ENCODE measurements at regions not wholly inside any gene's neighbourhood (a gene's known extent, or its start where the extent isn't known, plus 50 kb on each side); places are given as distances from the start of the nearest gene placed in this dataset.

GRCh38 chr15:70280781-70281180, 183.1 kb upstream of the TLE3 start:
- Histone ChIP-seq H3K4me3 (no peak overlapping the region), H3K27ac (no peak overlapping the region)
- peak; percentile 63 for DNase-seq (ENCODE audit: low spot score)
- no peak for TF ChIP-seq CTCF (IDR thresholded peaks at IDR 0.05)

GRCh38 chr15:70279096-70279495, 181.4 kb upstream of the TLE3 start:
- H3K27ac ChIP-seq = no peak overlapping the region
- H3K4me3 ChIP-seq = no peak overlapping the region
- TF ChIP-seq CTCF (IDR thresholded peaks at IDR 0.05) = no peak
- DNase-seq (ENCODE audit: low spot score) = no peak

GRCh38 chr15:70278644-70279043, 180.9 kb upstream of the TLE3 start:
- Histone ChIP-seq H3K4me3 (no peak overlapping the region), H3K27ac (no peak overlapping the region)
- peak; percentile 49 for DNase-seq (ENCODE audit: low spot score)
- no peak for TF ChIP-seq CTCF (IDR thresholded peaks at IDR 0.05)

GRCh38 chr15:70277556-70277955, 179.8 kb upstream of the TLE3 start:
- no peak for TF ChIP-seq CTCF (IDR thresholded peaks at IDR 0.05)
- Histone ChIP-seq H3K4me3 (no peak overlapping the region), H3K27ac (no peak overlapping the region)
- no peak for DNase-seq (ENCODE audit: low spot score)

GRCh38 chr15:70276401-70276800, 178.7 kb upstream of the TLE3 start:
- H3K4me3 ChIP-seq = no peak overlapping the region
- no peak for TF ChIP-seq CTCF (IDR thresholded peaks at IDR 0.05)
- H3K27ac ChIP-seq = no peak overlapping the region
- no peak for DNase-seq (ENCODE audit: low spot score)

- no peak for DNase-seq (ENCODE audit: low spot score)
- H3K4me3 ChIP-seq = no peak overlapping the region
- TF ChIP-seq CTCF (IDR thresholded peaks at IDR 0.05) = no peak
- H3K27ac ChIP-seq = no peak overlapping the region
Observed at GRCh38 chr15:70275461-70276138, 177.9 kb upstream of the TLE3 start.

GRCh38 chr15:70274908-70275307, 177.2 kb upstream of the TLE3 start:
- no peak for DNase-seq (ENCODE audit: low spot score)
- TF ChIP-seq CTCF (IDR thresholded peaks at IDR 0.05) = no peak
- H3K4me3 ChIP-seq = no peak overlapping the region
- no peak overlapping the region for H3K27ac ChIP-seq

All from coronary artery (tissue), 2 donors.